LNCaP clone FGC (cell line): ENCODE measurements at regions not wholly inside any gene's neighbourhood (a gene's known extent, or its start where the extent isn't known, plus 50 kb on each side); places are given as distances from the start of the nearest gene placed in this dataset.

ENCODE experiments used
- DNase-seq: peaks from one replicate; pipeline ENCODE4 v3.0.0-alpha.2; 2011; ENCODE audit warnings: low read depth
- H3K4me3 ChIP-seq: 2 replicates; pipeline ENCODE4 v1.5.1; 2011; ENCODE audit warnings: mild to moderate bottlenecking, low read depth, low read length, control low read depth
- CTCF ChIP-seq: IDR thresholded peaks from 2 replicates; pipeline ENCODE4 v1.5.1; 2012; ENCODE audit warnings: mild to moderate bottlenecking; ENCODE audit not compliant: control insufficient read depth, insufficient read depth; ENCODE audit errors: extremely low read depth

GRCh38 chr11:80109031-80109430 is 668.2 kb upstream of the TENM4 start:
- no peak for TF ChIP-seq CTCF
- no peak for DNase-seq
- no peak overlapping the region for H3K4me3 ChIP-seq

GRCh38 chr11:80107415-80107814 is 666.6 kb upstream of the TENM4 start:
- DNase-seq = no peak
- H3K4me3 ChIP-seq = no peak overlapping the region
- TF ChIP-seq CTCF = no peak

GRCh38 chr11:80104191-80104590 is 663.4 kb upstream of the TENM4 start:
- no peak for DNase-seq
- no peak for TF ChIP-seq CTCF
- no peak overlapping the region for H3K4me3 ChIP-seq

GRCh38 chr11:80103142-80103859 is 662.5 kb upstream of the TENM4 start:
- no peak overlapping the region for H3K4me3 ChIP-seq
- no peak for DNase-seq
- no peak for TF ChIP-seq CTCF

GRCh38 chr11:80097146-80097545 is 656.3 kb upstream of the TENM4 start:
- no peak overlapping the region for H3K4me3 ChIP-seq
- DNase-seq = no peak
- TF ChIP-seq CTCF = no peak

GRCh38 chr11:80096736-80097135 is 655.9 kb upstream of the TENM4 start:
- no peak for TF ChIP-seq CTCF
- DNase-seq = no peak
- H3K4me3 ChIP-seq = no peak overlapping the region

- no peak for DNase-seq
- H3K4me3 ChIP-seq = no peak overlapping the region
- no peak for TF ChIP-seq CTCF
Measured at GRCh38 chr11:80086496-80087055, 645.7 kb upstream of the TENM4 start.
